ENCODE measurements at regions not wholly inside any gene's neighbourhood (a gene's known extent, or its start where the extent isn't known, plus 50 kb on each side); places are given as distances from the start of the nearest gene placed in this dataset.
"Not testable (repeated sequence)": the region's sequence is repeated elsewhere in the genome, so short reads cannot be mapped to it uniquely, and the experiment has no call there.

GRCh38 chr14:105910426-105910825 is 384.0 kb downstream of the TMEM121 start:
- no peaks in the 10 kb centered on the region for H3K27me3 ChIP-seq (ENCODE audit: insufficient read depth, low read depth)
- no peak overlapping the region for H3K27ac ChIP-seq
- no peak overlapping the region for H3K4me2 ChIP-seq
- H4K20me1 ChIP-seq (ENCODE audit: insufficient read depth), result no peaks in the 10 kb centered on the region
- H3K9ac ChIP-seq, result no peak overlapping the region
- no peak overlapping the region for H3K4me3 ChIP-seq (IDR thresholded peaks at IDR 0.05; ENCODE audit: insufficient read depth, low read depth, low read length)
- H3K79me2 ChIP-seq (ENCODE audit: insufficient read depth, low read depth), result peaks cover 5% of the 10 kb centered on the region; the same call in 1 of the 2 replicates
- no peak overlapping the region for H2AFZ ChIP-seq (ENCODE audit: low read depth)
- H3K4me1 ChIP-seq (ENCODE audit: low read depth, poor library complexity, severe bottlenecking), result no peaks in the 10 kb centered on the region
- TF ChIP-seq CTCF (conservative IDR thresholded peaks at IDR 0.05; ENCODE audit: low read depth, low read length), result no peak
- H3K36me3 ChIP-seq (ENCODE audit: insufficient read depth), result no peaks in the 10 kb centered on the region

GRCh38 chr14:105911006-105911847 is 384.8 kb downstream of the TMEM121 start:
- H3K79me2 ChIP-seq (ENCODE audit: insufficient read depth, low read depth), result peaks cover under 1% of the 10 kb centered on the region; the same call in 1 of the 2 replicates
- no peak overlapping the region for H3K4me2 ChIP-seq
- no peak overlapping the region for H2AFZ ChIP-seq (ENCODE audit: low read depth)
- H3K27me3 ChIP-seq (ENCODE audit: insufficient read depth, low read depth), result no peaks in the 10 kb centered on the region
- no peaks in the 10 kb centered on the region for H3K36me3 ChIP-seq (ENCODE audit: insufficient read depth)
- H3K9ac ChIP-seq, result no peak overlapping the region
- no peak overlapping the region for H3K27ac ChIP-seq
- no peaks in the 10 kb centered on the region for H3K4me1 ChIP-seq (ENCODE audit: low read depth, poor library complexity, severe bottlenecking)
- H4K20me1 ChIP-seq (ENCODE audit: insufficient read depth), result no peaks in the 10 kb centered on the region
- TF ChIP-seq CTCF (conservative IDR thresholded peaks at IDR 0.05; ENCODE audit: low read depth, low read length), result no peak
- H3K4me3 ChIP-seq (IDR thresholded peaks at IDR 0.05; ENCODE audit: insufficient read depth, low read depth, low read length), result no peak overlapping the region

GRCh38 chr14:105911848-105912292 is 385.5 kb downstream of the TMEM121 start:
- H3K27ac ChIP-seq; H3K4me2 ChIP-seq; H3K36me3 ChIP-seq (ENCODE audit: insufficient read depth); H4K20me1 ChIP-seq (ENCODE audit: insufficient read depth); H3K4me1 ChIP-seq (ENCODE audit: low read depth, poor library complexity, severe bottlenecking); H3K79me2 ChIP-seq (ENCODE audit: insufficient read depth, low read depth); H2AFZ ChIP-seq (ENCODE audit: low read depth); H3K9ac ChIP-seq; H3K27me3 ChIP-seq (ENCODE audit: insufficient read depth, low read depth); H3K4me3 ChIP-seq (IDR thresholded peaks at IDR 0.05; ENCODE audit: insufficient read depth, low read depth, low read length): not testable (repeated sequence)

- H3K27ac ChIP-seq, result no peak overlapping the region
- no peaks in the 10 kb centered on the region for H3K4me1 ChIP-seq (ENCODE audit: low read depth, poor library complexity, severe bottlenecking)
- no peak for TF ChIP-seq CTCF (conservative IDR thresholded peaks at IDR 0.05; ENCODE audit: low read depth, low read length)
Measured at GRCh38 chr14:105912641-105913180, 386.3 kb downstream of the TMEM121 start.

GRCh38 chr14:105913221-105913620 is 386.8 kb downstream of the TMEM121 start:
- Histone ChIP-seq H3K27ac (no peak overlapping the region), H3K36me3 (ENCODE audit: insufficient read depth) (no peaks in the 10 kb centered on the region), H3K9ac (no peak overlapping the region), H3K4me3 (IDR thresholded peaks at IDR 0.05; ENCODE audit: insufficient read depth, low read depth, low read length) (no peak overlapping the region), H3K4me2 (no peak overlapping the region), H2AFZ (ENCODE audit: low read depth) (no peak overlapping the region), H3K4me1 (ENCODE audit: low read depth, poor library complexity, severe bottlenecking) (no peaks in the 10 kb centered on the region), H3K79me2 (ENCODE audit: insufficient read depth, low read depth) (peaks cover 15% of the 10 kb centered on the region; the same call in 1 of the 2 replicates), H4K20me1 (ENCODE audit: insufficient read depth) (no peaks in the 10 kb centered on the region), H3K27me3 (ENCODE audit: insufficient read depth, low read depth) (no peaks in the 10 kb centered on the region)
- no peak for TF ChIP-seq CTCF (conservative IDR thresholded peaks at IDR 0.05; ENCODE audit: low read depth, low read length)

More at GRCh38 chr14:105912641-105913180, 386.3 kb downstream of the TMEM121 start:
- H3K9ac ChIP-seq, result no peak overlapping the region
- H2AFZ ChIP-seq (ENCODE audit: low read depth), result no peak overlapping the region
- H3K4me2 ChIP-seq, result no peak overlapping the region
- H3K27me3 ChIP-seq (ENCODE audit: insufficient read depth, low read depth), result no peaks in the 10 kb centered on the region
- no peak overlapping the region for H3K4me3 ChIP-seq (IDR thresholded peaks at IDR 0.05; ENCODE audit: insufficient read depth, low read depth, low read length)
- H3K79me2 ChIP-seq (ENCODE audit: insufficient read depth, low read depth), result peaks cover 10% of the 10 kb centered on the region; the same call in 1 of the 2 replicates
- H3K36me3 ChIP-seq (ENCODE audit: insufficient read depth), result no peaks in the 10 kb centered on the region
- H4K20me1 ChIP-seq (ENCODE audit: insufficient read depth), result no peaks in the 10 kb centered on the region
